GM12875 (cell line): ENCODE measurements at regions not wholly inside any gene's neighbourhood (a gene's known extent, or its start where the extent isn't known, plus 50 kb on each side); places are given as distances from the start of the nearest gene placed in this dataset.

Experiments used
- H3K4me3 ChIP-seq: one replicate; pipeline ENCODE4 v1.5.1; 2011; ENCODE audit warnings: low read depth, low read length, control low read depth
- CTCF ChIP-seq: IDR thresholded peaks from 2 replicates; pipeline ENCODE4 v1.5.1; 2011; ENCODE audit warnings: low read depth, mild to moderate bottlenecking, control low read depth, inconsistent platforms, low read length, moderate library complexity, borderline replicate concordance; ENCODE audit not compliant: insufficient read depth

- no peak overlapping the region for H3K4me3 ChIP-seq
- TF ChIP-seq CTCF, result no peak
These were observed 369.3 kb downstream of the PBX1 start for GRCh38 chr1:164928232-164928812.

GRCh38 chr1:164926107-164926506 lies 367.1 kb downstream of the PBX1 start:
- H3K4me3 ChIP-seq, result no peak overlapping the region
- TF ChIP-seq CTCF, result no peak

- no peak overlapping the region for H3K4me3 ChIP-seq
- no peak for TF ChIP-seq CTCF
These were observed 363.6 kb downstream of the PBX1 start for GRCh38 chr1:164922585-164922984.

GRCh38 chr1:164921493-164921892 lies 362.5 kb downstream of the PBX1 start:
- TF ChIP-seq CTCF, result no peak
- H3K4me3 ChIP-seq, result no peak overlapping the region

- no peak overlapping the region for H3K4me3 ChIP-seq
- no peak for TF ChIP-seq CTCF
These were observed 359.2 kb downstream of the PBX1 start for GRCh38 chr1:164918140-164918539.

- no peak overlapping the region for H3K4me3 ChIP-seq
- TF ChIP-seq CTCF, result no peak
These were observed 355.2 kb downstream of the PBX1 start for GRCh38 chr1:164914208-164914607.

- TF ChIP-seq CTCF, result no peak
- H3K4me3 ChIP-seq, result no peak overlapping the region
These were observed 353.3 kb downstream of the PBX1 start for GRCh38 chr1:164912290-164912689.
